SIG-M5 (cell line): ENCODE measurements at regions not wholly inside any gene's neighbourhood (a gene's known extent, or its start where the extent isn't known, plus 50 kb on each side); places are given as distances from the start of the nearest gene placed in this dataset.

Source experiments
- DNase-seq: peaks from one replicate; lab custom pipeline; 2025; lab: John Stamatoyannopoulos, UW

GRCh38 chr14:53462931-53463778 is 310.0 kb upstream of the DDHD1 start:
- no peak for DNase-seq

- no peak for DNase-seq
Measured at GRCh38 chr14:53461858-53462257, 308.7 kb upstream of the DDHD1 start.

GRCh38 chr14:53460544-53460943 is 307.4 kb upstream of the DDHD1 start:
- no peak for DNase-seq

- DNase-seq, result no peak
Measured at GRCh38 chr14:53458368-53458814, 305.3 kb upstream of the DDHD1 start.

GRCh38 chr14:53456931-53457330 is 303.8 kb upstream of the DDHD1 start:
- DNase-seq, result no peak

- no peak for DNase-seq
Measured at GRCh38 chr14:53452005-53452673, 299.0 kb upstream of the DDHD1 start.

- no peak for DNase-seq
Measured at GRCh38 chr14:53450871-53451270, 297.7 kb upstream of the DDHD1 start.

GRCh38 chr14:53448682-53449081 is 295.6 kb upstream of the DDHD1 start:
- no peak for DNase-seq

- DNase-seq, result no peak
Measured at GRCh38 chr14:53444677-53445312, 291.7 kb upstream of the DDHD1 start.

- no peak for DNase-seq
Measured at GRCh38 chr14:53441789-53442188, 288.7 kb upstream of the DDHD1 start.

- no peak for DNase-seq
Measured at GRCh38 chr14:53437858-53438257, 284.7 kb upstream of the DDHD1 start.

- no peak for DNase-seq
Measured at GRCh38 chr14:53432378-53432802, 279.3 kb upstream of the DDHD1 start.

GRCh38 chr14:53430870-53431269 is 277.7 kb upstream of the DDHD1 start:
- DNase-seq, result no peak

- DNase-seq, result no peak
Measured at GRCh38 chr14:53412819-53413675, 259.9 kb upstream of the DDHD1 start.

GRCh38 chr14:53411125-53411524 is 258.0 kb upstream of the DDHD1 start:
- DNase-seq, result no peak

GRCh38 chr14:53409969-53410368 is 256.8 kb upstream of the DDHD1 start:
- DNase-seq, result no peak

- DNase-seq, result no peak
Measured at GRCh38 chr14:53409289-53409688, 256.2 kb upstream of the DDHD1 start.

GRCh38 chr14:53408175-53408879 is 255.2 kb upstream of the DDHD1 start:
- DNase-seq, result no peak

GRCh38 chr14:53406519-53406918 is 253.4 kb upstream of the DDHD1 start:
- no peak for DNase-seq

- DNase-seq, result no peak
Measured at GRCh38 chr14:53401646-53402045, 248.5 kb upstream of the DDHD1 start.

GRCh38 chr14:53399057-53399456 is 245.9 kb upstream of the DDHD1 start:
- no peak for DNase-seq
